GM19193 (cell line): ENCODE measurements at regions not wholly inside any gene's neighbourhood (a gene's known extent, or its start where the extent isn't known, plus 50 kb on each side); places are given as distances from the start of the nearest gene placed in this dataset.

Experiments
- POLR2A ChIP-seq: IDR thresholded peaks from 4 replicates; pipeline ENCODE4 v1.6.1; 2011; ENCODE audit not compliant: insufficient read depth, insufficient read length; ENCODE audit errors: extremely low read depth

DNA sequence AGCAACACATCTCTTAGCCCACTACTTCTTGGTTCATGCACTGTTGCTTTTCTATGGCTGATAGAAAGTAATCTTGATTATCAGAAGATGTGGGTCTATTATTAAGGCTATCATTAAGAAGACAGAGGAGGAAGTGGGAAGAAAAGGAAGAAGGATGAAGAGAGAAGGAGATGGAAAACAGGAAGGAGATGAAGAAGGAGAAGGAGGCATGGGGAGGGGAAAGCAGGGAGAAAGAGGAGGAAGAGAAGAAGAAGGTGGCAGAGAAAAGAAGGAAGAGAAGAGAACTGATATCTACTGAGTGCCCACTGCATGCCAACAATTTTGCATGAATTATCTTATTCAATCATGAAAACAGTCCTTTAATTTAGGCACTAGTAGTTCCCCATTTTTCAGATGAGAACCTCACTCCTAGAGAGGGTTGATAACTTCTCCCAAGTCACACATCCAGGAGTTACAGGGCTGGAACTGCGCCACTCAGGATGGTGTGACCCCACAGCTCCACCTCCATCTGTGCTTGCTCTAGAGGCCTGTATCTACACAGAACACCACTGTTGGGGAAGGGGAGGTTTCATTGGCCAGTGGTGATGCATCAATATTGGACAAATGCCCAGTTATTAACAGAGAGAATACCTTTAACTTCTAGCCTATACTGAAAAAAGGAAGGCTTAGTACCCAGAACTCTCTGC, 147.4 kb downstream of the CXCL12 start:
- TF ChIP-seq POLR2A, result no peak

DNA sequence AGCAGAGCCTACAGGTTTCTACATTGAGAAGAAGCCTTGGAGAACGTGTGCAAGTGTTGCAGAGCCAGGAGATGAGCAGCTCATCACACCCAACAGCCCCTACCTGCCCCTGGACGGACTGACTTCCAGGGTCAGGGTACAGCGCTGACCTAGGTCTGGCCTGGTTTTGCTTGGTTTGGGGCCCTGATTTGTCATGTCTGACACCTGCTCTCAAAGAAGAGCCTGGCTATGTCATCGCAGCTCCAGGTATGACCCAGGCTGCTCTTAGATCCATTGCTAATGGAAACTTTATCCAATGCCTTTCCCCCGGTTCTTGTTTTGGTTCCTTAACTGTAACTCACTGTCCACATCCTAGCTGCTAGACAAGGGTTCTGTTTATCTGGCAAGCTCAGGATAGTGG, 149.5 kb downstream of the CXCL12 start:
- no peak for TF ChIP-seq POLR2A

DNA sequence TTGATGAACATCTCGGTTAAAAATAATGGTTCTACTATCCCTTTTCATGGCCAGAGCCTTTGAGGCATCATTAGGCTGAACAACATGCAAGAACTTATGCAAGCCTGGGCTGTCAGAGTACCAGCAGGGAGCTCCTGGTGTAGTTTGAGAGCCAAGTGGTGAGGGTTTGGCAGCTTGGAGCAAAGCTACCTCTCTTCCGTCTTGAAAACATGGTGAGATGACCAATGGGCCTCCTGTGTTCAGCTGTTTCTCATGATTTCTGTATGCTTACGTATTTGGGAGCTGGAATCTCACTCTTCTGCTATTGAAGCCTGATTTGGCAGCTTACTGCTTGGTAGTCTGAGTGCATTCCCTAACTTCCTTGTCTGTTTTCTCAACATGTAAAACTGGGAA, 150.4 kb downstream of the CXCL12 start:
- TF ChIP-seq POLR2A, result no peak

DNA sequence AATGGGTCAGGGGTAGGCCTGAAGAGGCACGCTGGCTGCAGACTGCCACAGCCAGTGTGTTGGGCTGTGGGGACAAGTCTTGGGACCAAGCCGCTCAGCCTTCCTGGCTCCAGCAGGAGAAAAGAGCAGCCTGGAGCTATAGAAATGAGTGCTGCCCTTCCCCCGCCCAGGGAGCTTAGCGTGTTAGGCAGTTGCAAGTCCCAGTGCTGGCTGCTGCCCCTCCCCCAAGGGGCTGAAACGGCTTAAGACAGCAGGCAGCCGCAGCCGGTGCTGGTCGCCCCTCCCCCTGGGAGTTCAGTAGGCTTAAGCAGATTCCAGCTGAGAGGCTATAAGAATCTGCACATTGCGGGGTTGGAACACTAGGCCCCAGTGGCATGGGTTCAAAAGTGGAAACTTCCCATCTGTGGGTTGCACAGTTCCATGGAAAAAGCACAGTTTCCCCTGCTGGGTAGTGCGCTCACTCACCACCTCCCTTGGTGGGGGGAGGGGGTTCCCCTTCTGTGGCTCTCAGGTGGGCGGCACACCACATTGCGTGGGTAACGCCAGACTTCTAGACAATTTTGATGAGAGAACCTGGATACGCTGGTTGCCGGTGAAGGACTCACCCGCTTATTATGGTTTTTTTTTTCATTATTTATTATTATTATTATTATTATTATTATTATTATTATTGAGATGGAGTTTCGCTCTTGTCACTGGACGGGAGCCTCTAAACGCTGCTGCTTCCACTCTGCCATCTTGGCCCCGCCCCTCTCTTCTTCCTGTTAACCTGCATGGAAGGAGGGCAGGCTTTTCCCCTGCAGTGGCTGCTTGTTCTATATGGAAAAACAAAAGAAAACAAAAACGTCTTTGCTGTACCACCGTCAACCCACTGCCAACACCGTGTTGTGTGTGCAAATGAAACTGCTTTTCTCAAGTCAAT, 151.1 kb downstream of the CXCL12 start:
- TF ChIP-seq POLR2A, result no peak

DNA sequence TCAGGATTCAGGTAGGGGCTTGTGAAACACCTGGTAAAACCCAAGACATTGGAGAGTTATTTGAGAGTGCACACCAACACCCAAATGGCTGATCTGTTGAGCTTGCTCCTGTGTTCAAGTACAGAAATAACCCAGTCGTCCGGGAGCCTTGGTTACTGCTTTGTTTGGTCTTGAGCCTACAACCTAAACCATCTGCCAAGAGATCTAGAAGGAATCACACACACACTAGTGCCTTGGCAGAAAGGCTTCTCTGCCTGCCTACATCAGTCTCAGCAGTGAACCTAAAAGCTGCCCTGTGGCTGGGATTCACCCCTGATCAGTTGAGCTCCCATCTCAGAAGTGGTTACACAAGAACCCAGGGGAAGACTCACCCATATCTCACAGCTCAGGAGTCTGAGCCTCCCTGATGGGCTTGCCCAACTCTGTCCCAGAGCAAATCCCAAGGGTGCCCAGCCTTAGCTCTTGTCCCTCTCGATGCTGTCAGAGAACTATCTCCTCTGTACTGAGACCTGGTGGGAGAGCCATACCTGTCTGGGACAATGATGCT, 167.6 kb downstream of the CXCL12 start:
- no peak for TF ChIP-seq POLR2A

DNA sequence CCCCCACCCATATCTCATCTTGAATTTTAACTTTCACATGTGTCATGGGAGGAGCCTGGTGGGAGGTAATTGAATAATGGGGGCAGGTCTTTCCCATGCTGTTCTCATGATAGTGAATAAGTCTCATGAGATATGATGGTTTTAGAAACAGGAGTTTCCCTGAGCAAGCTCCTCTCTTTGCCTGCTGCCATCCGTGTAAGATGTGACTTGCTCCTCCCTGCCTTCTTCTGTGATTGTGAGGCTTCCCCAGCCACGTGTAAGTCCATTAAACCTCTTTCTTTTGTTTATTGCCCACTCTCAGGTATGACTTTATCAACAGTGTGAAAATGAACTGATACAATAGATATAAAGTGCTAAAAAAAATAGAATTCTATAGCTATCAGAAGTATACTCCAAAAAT, 168.8 kb downstream of the CXCL12 start:
- no peak for TF ChIP-seq POLR2A

DNA sequence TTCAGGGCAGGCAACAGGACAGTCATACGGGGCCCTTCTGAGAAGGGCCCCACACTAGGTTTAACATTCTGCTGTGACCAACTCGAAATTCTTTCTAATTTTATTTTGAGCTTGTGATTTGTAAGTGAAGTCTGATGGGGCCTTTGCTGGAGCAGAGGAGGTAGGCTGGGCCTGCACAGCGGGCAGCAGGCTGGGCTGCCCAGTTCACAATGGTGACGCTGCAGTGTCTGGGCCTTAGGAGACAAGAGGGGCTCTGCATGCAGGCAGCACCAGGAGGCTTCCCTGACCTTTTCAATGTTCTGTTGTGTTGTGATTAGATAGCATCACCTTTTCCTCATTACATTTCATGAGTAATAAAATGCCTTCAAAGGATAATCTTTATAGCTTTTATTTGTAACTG, 175.1 kb downstream of the CXCL12 start:
- no peak for TF ChIP-seq POLR2A

DNA sequence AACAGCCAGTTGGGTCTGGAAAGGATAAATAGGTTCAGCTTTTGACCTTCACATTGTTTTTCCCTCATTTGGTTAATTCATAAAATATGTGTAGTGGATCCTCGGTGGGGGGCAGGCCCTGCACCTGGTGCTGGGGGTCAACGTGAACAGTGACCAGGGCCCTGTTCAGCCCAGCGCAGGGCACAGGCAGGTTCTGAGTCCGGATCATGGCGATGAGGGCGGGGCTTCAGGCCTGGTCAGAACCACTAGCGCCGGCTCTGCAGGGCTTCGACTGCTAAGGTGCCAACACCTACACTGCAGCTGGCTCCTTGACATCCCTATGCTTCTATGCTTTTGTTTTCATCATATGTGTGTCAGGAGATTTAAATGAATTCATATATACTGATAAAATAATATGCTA, 177.7 kb downstream of the CXCL12 start:
- no peak for TF ChIP-seq POLR2A

DNA sequence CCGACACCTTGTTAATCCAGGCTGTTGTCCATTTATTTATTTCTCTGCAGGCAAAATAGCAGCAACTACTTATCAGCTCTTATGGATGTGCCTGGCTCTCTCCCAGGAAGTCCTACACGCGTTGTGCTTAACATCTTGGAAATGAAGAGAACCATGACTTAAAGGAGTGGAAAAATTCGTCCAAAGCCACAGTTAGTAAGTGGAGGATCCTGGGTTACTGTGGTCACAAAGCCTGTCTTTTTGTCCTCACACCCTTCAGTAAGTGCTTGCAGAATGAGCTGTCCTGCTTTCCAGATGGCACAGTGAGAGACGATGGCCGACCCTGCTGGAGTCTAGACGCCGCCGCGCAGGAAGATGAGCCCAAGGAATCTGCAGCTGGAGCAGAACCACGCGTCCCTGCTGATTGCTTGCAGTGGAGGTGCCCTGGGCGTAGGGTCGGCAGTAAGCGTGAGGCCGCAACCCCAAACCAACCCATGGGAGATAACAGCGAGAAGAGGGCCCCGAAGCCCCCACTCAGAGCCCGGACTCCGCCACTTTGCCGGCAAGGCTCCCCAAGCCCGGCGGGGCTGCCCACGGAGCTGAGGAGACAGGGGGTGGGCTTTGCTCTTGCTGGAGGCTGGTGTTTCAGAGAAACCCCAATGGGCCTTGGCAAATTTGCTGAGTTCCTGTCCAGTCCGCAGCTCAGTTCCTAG, 178.6 kb downstream of the CXCL12 start:
- TF ChIP-seq POLR2A, result no peak

DNA sequence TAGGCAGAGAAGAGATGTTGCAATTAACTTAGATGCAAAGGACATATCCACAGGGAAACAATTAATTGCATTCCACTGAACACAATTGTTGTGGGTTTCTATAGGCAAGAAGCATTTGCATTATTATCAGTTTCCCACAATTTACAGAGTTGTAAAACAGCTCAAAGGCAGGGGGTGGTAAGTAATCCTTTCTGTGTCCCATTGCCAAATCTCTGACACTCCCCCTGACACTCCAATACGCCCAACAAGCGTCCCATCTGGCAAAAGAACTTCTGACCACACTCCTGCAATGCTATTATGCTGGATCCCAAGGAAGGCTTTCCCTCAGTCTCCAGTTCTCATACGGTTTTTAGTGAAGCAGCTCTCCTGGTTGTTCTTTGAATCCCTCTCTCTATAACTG, 179.8 kb downstream of the CXCL12 start:
- no peak for TF ChIP-seq POLR2A

DNA sequence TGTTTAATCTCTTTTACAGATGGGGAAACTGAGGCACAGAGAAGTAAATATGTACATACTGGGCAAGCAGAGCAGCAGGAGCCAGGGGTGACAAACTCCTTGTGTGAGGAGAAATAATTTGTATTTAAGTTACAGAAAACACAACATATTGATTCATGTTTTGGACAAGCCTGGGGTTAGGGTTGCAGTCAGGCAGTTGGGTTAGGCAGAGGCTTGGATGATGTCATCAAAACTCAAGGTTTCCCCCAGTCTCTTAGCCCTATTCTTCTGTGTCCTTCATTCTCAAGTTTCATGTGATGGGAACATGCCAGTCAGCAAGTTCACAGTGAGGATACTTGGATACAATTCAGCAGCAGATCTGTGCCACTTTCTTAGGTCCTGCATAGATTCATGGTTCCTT, 181.4 kb downstream of the CXCL12 start:
- no peak for TF ChIP-seq POLR2A

DNA sequence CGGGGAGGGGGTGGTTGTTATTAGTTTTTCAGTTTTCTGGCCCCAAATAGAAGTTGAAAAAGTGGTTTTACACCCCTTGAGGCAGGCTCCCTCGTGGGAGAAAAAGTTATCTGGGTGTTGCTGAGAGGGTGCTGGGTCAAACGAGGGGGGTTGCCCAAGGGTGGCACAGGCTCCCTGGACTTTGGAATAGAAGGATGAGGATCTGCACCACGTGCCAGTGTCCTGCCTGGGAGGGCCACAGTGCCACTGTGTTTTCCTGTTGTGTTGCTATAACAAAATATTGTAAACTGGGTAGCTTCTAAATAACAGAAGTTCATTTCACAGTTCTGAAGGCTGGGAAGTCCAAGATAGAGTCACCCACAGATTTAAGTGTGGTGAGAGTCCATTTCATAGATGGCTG, 181.9 kb downstream of the CXCL12 start:
- no peak for TF ChIP-seq POLR2A

DNA sequence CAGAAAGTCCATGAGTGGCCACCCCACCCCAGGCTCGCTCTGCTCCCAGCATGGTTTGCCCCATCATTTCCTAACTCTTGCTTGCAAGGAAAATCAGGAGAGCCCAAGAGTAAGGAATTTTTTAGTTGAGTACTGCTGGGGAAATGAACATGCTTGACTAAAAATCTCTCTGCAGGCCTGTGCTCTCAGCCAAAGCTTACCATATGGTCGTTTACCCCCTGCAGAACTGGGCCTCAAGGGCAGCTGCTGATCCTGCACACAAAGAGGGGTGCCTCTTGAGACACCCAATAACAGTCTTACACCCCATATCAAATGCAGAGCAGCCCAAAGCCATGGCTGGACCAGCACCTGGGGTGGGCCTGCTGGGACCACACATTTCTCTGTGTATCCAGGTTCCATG, 183.2 kb downstream of the CXCL12 start:
- no peak for TF ChIP-seq POLR2A

DNA sequence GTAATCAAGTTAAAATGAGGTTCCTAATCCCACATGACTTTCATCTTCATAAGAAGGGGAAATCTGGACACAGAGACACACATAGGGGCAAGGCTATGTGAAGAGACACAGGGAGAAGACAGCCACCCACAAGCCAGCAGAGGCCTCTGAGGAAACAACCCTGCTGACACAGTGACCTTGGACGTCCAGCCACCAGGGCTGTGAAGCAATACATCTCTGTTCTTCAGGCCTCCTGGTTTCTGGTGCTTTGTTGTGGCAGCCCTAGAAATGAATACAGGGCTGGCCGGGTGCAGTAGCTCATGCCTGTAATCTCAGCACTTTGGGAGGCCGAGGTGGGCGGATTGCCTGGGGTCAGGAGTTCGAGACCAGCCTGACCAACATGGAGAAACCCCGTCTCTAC, 183.9 kb downstream of the CXCL12 start:
- no peak for TF ChIP-seq POLR2A

DNA sequence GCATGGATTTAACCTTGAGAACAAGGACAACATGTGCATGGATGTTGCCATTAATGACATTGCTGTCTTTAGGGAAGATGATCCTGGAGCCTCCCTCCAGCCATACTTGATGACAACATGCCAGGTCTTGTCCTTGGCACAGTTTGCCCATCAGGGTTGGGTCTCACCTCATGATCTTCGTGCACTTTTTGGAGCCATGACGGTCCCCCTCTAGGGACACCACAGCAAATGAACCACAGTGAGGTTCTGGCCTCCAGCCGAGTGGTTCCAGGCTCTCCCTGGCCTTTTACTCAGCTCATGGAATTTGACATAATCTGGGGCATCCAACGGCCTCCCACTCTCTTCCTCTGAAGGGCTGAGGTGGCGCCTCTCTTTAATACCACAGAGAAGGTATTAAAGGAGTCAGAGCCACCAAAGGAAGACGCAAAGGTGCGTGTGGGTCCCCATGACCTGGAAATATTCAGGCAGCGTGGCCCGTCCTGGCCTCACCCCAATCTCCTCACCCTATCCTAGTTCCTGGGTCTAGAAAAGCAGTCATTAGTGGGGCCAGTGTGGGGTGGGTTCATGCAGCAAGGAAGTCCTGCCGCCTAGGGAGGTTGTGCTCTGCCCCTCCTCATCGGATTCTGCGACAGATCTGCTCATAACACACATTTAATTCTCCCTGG, 184.8 kb downstream of the CXCL12 start:
- no peak for TF ChIP-seq POLR2A
